Aorta (tissue), 5 donors: ENCODE measurements at regions not wholly inside any gene's neighbourhood (a gene's known extent, or its start where the extent isn't known, plus 50 kb on each side); places are given as distances from the start of the nearest gene placed in this dataset.

Source experiments
- ATAC-seq: fragments of 200-7000 bp; cut with Tn5 transposase; one replicate; pipeline ENCODE4 v1.9.1; 2022; ENCODE audit warnings: moderate library complexity; ENCODE audit not compliant: low FRiP score
- DNase-seq, 2 donors: peaks; one replicate each; pipeline ENCODE4 v3.0.0-alpha.2; 2020
- H3K27ac ChIP-seq, 2 donors: one replicate each; pipeline ENCODE4 v1.5.1; 2013; ENCODE audit warnings: low read length in 2 of 2, mild to moderate bottlenecking in 2 of 2, moderate library complexity in 2 of 2, control low read depth in 1 of 2, inconsistent platforms in 1 of 2, low read depth in 1 of 2
- H3K27me3 ChIP-seq, 2 donors: one replicate each; pipeline ENCODE4 v1.6.1; 2013; ENCODE audit warnings: control low read depth in 1 of 2, low read length in 1 of 2, mild to moderate bottlenecking in 1 of 2, moderate library complexity in 1 of 2; ENCODE audit not compliant: insufficient read depth in 2 of 2, control insufficient read depth in 1 of 2
- H3K36me3 ChIP-seq, 2 donors: one replicate each; pipeline ENCODE4 v1.6.1; 2013; ENCODE audit warnings: control low read depth in 1 of 2, low read length in 1 of 2, mild to moderate bottlenecking in 1 of 2; ENCODE audit not compliant: insufficient read depth in 2 of 2, control insufficient read depth in 1 of 2
- H3K4me1 ChIP-seq, 2 donors: one replicate each; pipeline ENCODE4 v1.6.1; 2013; ENCODE audit warnings: low read length in 2 of 2, control low read depth in 1 of 2, mild to moderate bottlenecking in 1 of 2, moderate library complexity in 1 of 2; ENCODE audit not compliant: insufficient read depth in 2 of 2, control insufficient read depth in 1 of 2
- H3K4me3 ChIP-seq, 2 donors: one replicate each; pipeline ENCODE4 v1.5.1; 2013; ENCODE audit warnings: low read length in 2 of 2, control low read depth in 1 of 2, mild to moderate bottlenecking in 1 of 2
- H3K9me3 ChIP-seq: one replicate; pipeline ENCODE4 v1.6.1; 2013; ENCODE audit warnings: mild to moderate bottlenecking, low read length; ENCODE audit not compliant: control insufficient read depth
- whole genome bisulfite sequencing, 2 donors: extraction: QIAGEN DNeasy Blood & Tissue Kit; methylation state at CpG; one replicate each; pipeline ENCODE4 v1.1.7; 2013; 5-methylcytosine and 5-hydroxymethylcytosine counted together
- intact Hi-C, 2 donors: fragments of 100-400 bp; cut with DNase I; formaldehyde crosslinking; loops; one replicate each; pipeline versions ENCODE4 v1.14.2 to v1.15.0; 2022
- donor health status: healthy with polysubstance abuse.
- donor health status: Bipolar disorder and iron deficiency.
- donor health status: DM: no; HTN: no; CAD: no.
- donor health status: DM: no; HTN: no; CAD: no.
- donor health status: DM: yes; HTN: yes; CAD: no.

GRCh38 chr4:177861551-177862094, 419.4 kb upstream of the AGA start:
- Histone ChIP-seq H3K4me3 (no peak overlapping the region), H3K27me3 (no peaks in the 10 kb centered on the region), H3K4me1 (no peaks in the 10 kb centered on the region), H3K36me3 (no peaks in the 10 kb centered on the region), H3K27ac (no peak overlapping the region), H3K9me3 (no peaks in the 10 kb centered on the region)
- DNase-seq (no peak), ATAC-seq (peak; percentile 45)
- WGBS, 2 donors: 97 to 98% methylated on average over 18 of the region's 18 CpGs
- intact Hi-C loops: no loop called here

DNA sequence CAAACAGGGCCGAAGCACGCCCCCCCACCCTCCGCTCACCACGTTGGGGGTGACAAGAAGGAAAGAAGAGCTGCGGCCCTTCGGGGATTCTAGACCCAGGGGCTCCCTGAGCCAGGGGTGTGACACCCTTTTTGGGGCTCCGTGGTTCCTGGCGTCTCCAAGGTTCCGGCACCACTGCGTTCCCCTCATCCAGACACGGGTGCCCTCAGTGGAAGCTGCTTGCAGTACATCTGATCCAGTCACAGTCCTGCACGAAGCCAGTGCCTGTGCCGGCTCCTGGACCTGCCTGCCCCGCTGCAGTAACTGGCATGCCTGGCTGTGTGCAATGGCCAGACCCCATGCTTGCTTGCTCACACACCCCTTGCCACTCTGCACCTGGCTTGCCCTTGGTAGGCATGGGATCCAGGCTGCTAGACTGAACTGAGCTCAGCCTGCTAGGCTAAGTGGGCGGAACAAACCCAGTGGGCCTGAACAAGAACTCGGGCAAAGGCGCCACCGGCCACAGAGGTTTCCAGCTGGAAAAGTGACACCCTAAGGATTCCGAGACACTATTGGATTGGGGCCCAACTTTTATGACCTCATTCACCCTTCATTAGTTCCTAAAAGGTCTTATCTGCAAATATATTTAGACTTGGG, 420.4 kb upstream of the AGA start:
- no peaks in the 10 kb centered on the region for H3K27me3 ChIP-seq
- intact Hi-C loops: no loop called here
- 57 to 60% methylated on average over 14 to 19 of the region's 19 CpGs for WGBS, 2 donors
- no peaks in the 10 kb centered on the region for H3K4me1 ChIP-seq
- H3K36me3 ChIP-seq: no peaks in the 10 kb centered on the region
- H3K4me3 ChIP-seq: no peak overlapping the region
- no peak overlapping the region for H3K27ac ChIP-seq
- no peak for ATAC-seq
- no peaks in the 10 kb centered on the region for H3K9me3 ChIP-seq
- DNase-seq: no peak

GRCh38 chr4:177879851-177880250, 437.6 kb upstream of the AGA start:
- H3K27me3 ChIP-seq: no peaks in the 10 kb centered on the region
- H3K27ac ChIP-seq: no peak overlapping the region
- H3K4me3 ChIP-seq: no peak overlapping the region
- intact Hi-C loops: no loop called here
- DNase-seq: no peak
- no peak for ATAC-seq
- no peaks in the 10 kb centered on the region for H3K4me1 ChIP-seq
- no peaks in the 10 kb centered on the region for H3K36me3 ChIP-seq
- 74 to 78% methylated on average over 3 of the region's 3 CpGs for WGBS, 2 donors
- no peaks in the 10 kb centered on the region for H3K9me3 ChIP-seq

DNA sequence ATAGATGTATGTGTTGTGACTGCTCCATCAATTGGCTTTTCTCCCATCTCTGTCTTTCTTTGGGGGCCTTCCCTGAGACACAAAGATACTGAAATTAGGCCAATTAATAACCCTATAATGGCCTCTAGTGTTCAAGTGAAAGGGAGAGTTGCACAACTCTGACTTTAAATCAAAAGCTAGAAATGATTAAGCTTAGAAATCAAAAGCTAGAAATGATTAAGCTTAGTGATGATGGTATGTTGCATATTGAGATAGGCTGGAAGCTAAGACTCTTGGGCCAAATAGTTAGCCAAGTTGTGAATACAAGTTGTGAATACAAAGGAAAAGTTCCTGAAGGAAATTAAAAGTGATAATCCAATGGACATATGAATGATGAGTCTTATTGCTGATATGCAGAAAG, 452.9 kb upstream of the AGA start:
- Histone ChIP-seq H3K27me3 (no peaks in the 10 kb centered on the region), H3K36me3 (no peaks in the 10 kb centered on the region), H3K4me3 (no peak overlapping the region), H3K4me1 (no peaks in the 10 kb centered on the region), H3K27ac (no peak overlapping the region), H3K9me3 (no peaks in the 10 kb centered on the region)
- intact Hi-C loops: no loop called here
- ATAC-seq (no peak), DNase-seq (no peak)

- DNase-seq: no peak
- intact Hi-C loops: no loop called here
- no peak for ATAC-seq
- H3K9me3 ChIP-seq: no peaks in the 10 kb centered on the region
- H3K36me3 ChIP-seq: no peaks in the 10 kb centered on the region
- H3K4me3 ChIP-seq: no peak overlapping the region
- H3K4me1 ChIP-seq: no peaks in the 10 kb centered on the region
- H3K27me3 ChIP-seq: no peaks in the 10 kb centered on the region
- H3K27ac ChIP-seq: no peak overlapping the region
Observed at GRCh38 chr4:177901786-177902185, 459.5 kb upstream of the AGA start.

- Histone ChIP-seq H3K4me1 (no peaks in the 10 kb centered on the region), H3K27ac (no peak overlapping the region), H3K9me3 (no peaks in the 10 kb centered on the region), H3K4me3 (no peak overlapping the region), H3K27me3 (no peaks in the 10 kb centered on the region), H3K36me3 (no peaks in the 10 kb centered on the region)
- intact Hi-C loops: no loop called here
- 93 to 95% methylated on average over 1 of the region's 1 CpG for WGBS, 2 donors
- no peak for DNase-seq
- no peak for ATAC-seq
Observed at GRCh38 chr4:177902386-177902785, 460.1 kb upstream of the AGA start.

- DNase-seq: no peak
- peak overlapping the region; percentile 18 for H3K4me3 ChIP-seq
- H3K9me3 ChIP-seq: peaks cover 6% of the 10 kb centered on the region
- no peak for ATAC-seq
- intact Hi-C loops: no loop called here
- H3K4me1 ChIP-seq: no peaks in the 10 kb centered on the region
- H3K36me3 ChIP-seq: no peaks in the 10 kb centered on the region
- no peaks in the 10 kb centered on the region for H3K27me3 ChIP-seq
- H3K27ac ChIP-seq: no peak overlapping the region
- WGBS, 2 donors: 26 to 33% methylated on average over 11 of the region's 11 CpGs
Observed at GRCh38 chr4:177907736-177908424, 465.6 kb upstream of the AGA start.

DNA sequence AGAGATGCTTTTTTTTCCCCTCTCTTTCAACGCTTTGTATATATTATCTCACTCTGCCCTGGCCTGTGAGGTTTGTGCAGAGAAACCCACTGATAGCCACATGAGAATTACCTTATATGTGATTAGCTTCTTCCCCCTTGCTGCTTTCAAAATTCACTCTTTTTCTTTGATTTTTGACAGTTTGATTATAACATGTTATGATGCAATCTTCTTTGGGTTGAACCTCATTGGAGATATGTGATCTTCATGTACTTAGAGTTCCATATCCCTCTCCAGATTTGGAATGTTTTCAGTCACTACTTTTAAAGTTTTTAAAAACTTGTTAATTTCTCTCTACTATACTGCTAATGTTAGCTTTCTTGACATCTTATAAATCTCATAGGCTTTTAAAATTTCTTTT, 479.5 kb upstream of the AGA start:
- no peaks in the 10 kb centered on the region for H3K4me1 ChIP-seq
- DNase-seq (no peak), ATAC-seq (no peak)
- no peak overlapping the region for H3K4me3 ChIP-seq
- H3K36me3 ChIP-seq: no peaks in the 10 kb centered on the region
- intact Hi-C loops: no loop called here
- H3K27ac ChIP-seq: no peak overlapping the region
- H3K27me3 ChIP-seq: no peaks in the 10 kb centered on the region
- H3K9me3 ChIP-seq: no peaks in the 10 kb centered on the region
- WGBS, 2 donors: 76 to 88% methylated on average over 1 of the region's 1 CpG

- H3K4me3 ChIP-seq: no peak overlapping the region
- no peak for ATAC-seq
- intact Hi-C loops: no loop called here
- no peaks in the 10 kb centered on the region for H3K4me1 ChIP-seq
- H3K36me3 ChIP-seq: no peaks in the 10 kb centered on the region
- DNase-seq: no peak
- no peak overlapping the region for H3K27ac ChIP-seq
- H3K9me3 ChIP-seq: no peaks in the 10 kb centered on the region
- no peaks in the 10 kb centered on the region for H3K27me3 ChIP-seq
Observed at GRCh38 chr4:177923888-177924287, 481.7 kb upstream of the AGA start.
